Stimulated activated CD8-positive, alpha-beta memory T cell treated with anti-CD3 and anti-CD28 coated beads, Interleukin-7, amount 100 ng/mL, for 4 hours (primary cell): ENCODE measurements at regions not wholly inside any gene's neighbourhood (a gene's known extent, or its start where the extent isn't known, plus 50 kb on each side); places are given as distances from the start of the nearest gene placed in this dataset.

Experiments
- DNase-seq, 2 donors: peaks; one replicate each; pipeline ENCODE4 v3.0.0-alpha.2; 2020; ENCODE audit warnings: low read depth in 2 of 2

- no peak for DNase-seq
Observed at GRCh38 chr4:1511441-1512041, 105.3 kb upstream of the NKX1-1 start.

- DNase-seq: no peak
Observed at GRCh38 chr4:1510931-1511330, 104.7 kb upstream of the NKX1-1 start.

GRCh38 chr4:1509366-1509765 lies 103.1 kb upstream of the NKX1-1 start:
- DNase-seq: no peak

- DNase-seq: no peak
Observed at GRCh38 chr4:1508161-1509160, 102.2 kb upstream of the NKX1-1 start.

GRCh38 chr4:1506956-1507721 lies 100.9 kb upstream of the NKX1-1 start:
- no peak for DNase-seq

GRCh38 chr4:1505511-1506460 lies 99.5 kb upstream of the NKX1-1 start:
- DNase-seq: no peak

- no peak for DNase-seq
Observed at GRCh38 chr4:1504595-1505500, 98.6 kb upstream of the NKX1-1 start.

- DNase-seq: no peak
Observed at GRCh38 chr4:1503583-1504471, 97.6 kb upstream of the NKX1-1 start.

- no peak for DNase-seq
Observed at GRCh38 chr4:1502976-1503375, 96.7 kb upstream of the NKX1-1 start.

- DNase-seq: no peak
Observed at GRCh38 chr4:1502501-1502886, 96.3 kb upstream of the NKX1-1 start.

- no peak for DNase-seq
Observed at GRCh38 chr4:1501754-1502500, 95.7 kb upstream of the NKX1-1 start.

GRCh38 chr4:1500966-1501753 lies 94.9 kb upstream of the NKX1-1 start:
- DNase-seq: no peak

- no peak for DNase-seq
Observed at GRCh38 chr4:1500231-1500965, 94.2 kb upstream of the NKX1-1 start.

- no peak for DNase-seq
Observed at GRCh38 chr4:1499465-1499864, 93.2 kb upstream of the NKX1-1 start.

GRCh38 chr4:1497189-1497801 lies 91.1 kb upstream of the NKX1-1 start:
- no peak for DNase-seq

- DNase-seq: no peak
Observed at GRCh38 chr4:1496116-1496642, 89.9 kb upstream of the NKX1-1 start.
